Activated CD4-positive, alpha-beta T cell treated with anti-CD3 and anti-CD28 coated beads, Interleukin-2, amount 50 U/mL, for 4 hours (primary cell): ENCODE measurements at regions not wholly inside any gene's neighbourhood (a gene's known extent, or its start where the extent isn't known, plus 50 kb on each side); places are given as distances from the start of the nearest gene placed in this dataset.
"Not testable (repeated sequence)": the region's sequence is repeated elsewhere in the genome, so short reads cannot be mapped to it uniquely, and the experiment has no call there.

ENCODE experiments used
- DNase-seq, 2 experiments: peaks; one replicate each; pipeline ENCODE4 v3.0.0-alpha.2; 2020

GRCh38 chr2:35255826-35256225 is 1099.8 kb upstream of the CRIM1 start:
- DNase-seq: no peak

- DNase-seq: no peak
Measured at GRCh38 chr2:35251156-35251555, 1104.4 kb upstream of the CRIM1 start.

GRCh38 chr2:35246702-35247101 is 1108.9 kb upstream of the CRIM1 start:
- no peak for DNase-seq

GRCh38 chr2:35228584-35228983 is 1127.0 kb upstream of the CRIM1 start:
- no peak for DNase-seq

- DNase-seq: no peak
Measured at GRCh38 chr2:35220461-35220860, 1135.1 kb upstream of the CRIM1 start.

GRCh38 chr2:35204881-35205280 is 1150.7 kb upstream of the CRIM1 start:
- no peak for DNase-seq

GRCh38 chr2:35204323-35204722 is 1151.3 kb upstream of the CRIM1 start:
- no peak for DNase-seq

GRCh38 chr2:35199298-35199697 is 1156.3 kb upstream of the CRIM1 start:
- DNase-seq: no peak

GRCh38 chr2:35185861-35186412 is 1169.6 kb upstream of the CRIM1 start:
- DNase-seq: no peak

GRCh38 chr2:35184471-35184870 is 1171.1 kb upstream of the CRIM1 start:
- DNase-seq: no peak

- not testable (repeated sequence) for DNase-seq
Measured at GRCh38 chr2:35176726-35177125, 1178.9 kb upstream of the CRIM1 start.

GRCh38 chr2:35174845-35175244 is 1180.7 kb upstream of the CRIM1 start:
- DNase-seq: no peak

- no peak for DNase-seq
Measured at GRCh38 chr2:35172687-35173086, 1182.9 kb upstream of the CRIM1 start.

GRCh38 chr2:35168351-35168750 is 1187.2 kb upstream of the CRIM1 start:
- no peak for DNase-seq

GRCh38 chr2:35163948-35164347 is 1191.6 kb upstream of the CRIM1 start:
- DNase-seq: no peak

GRCh38 chr2:35160871-35161270 is 1194.7 kb upstream of the CRIM1 start:
- no peak for DNase-seq

GRCh38 chr2:35125871-35126270 is 1229.7 kb upstream of the CRIM1 start:
- DNase-seq: no peak

GRCh38 chr2:35125278-35125677 is 1230.3 kb upstream of the CRIM1 start:
- DNase-seq: no peak

GRCh38 chr2:35116151-35116550 is 1239.4 kb upstream of the CRIM1 start:
- no peak for DNase-seq

GRCh38 chr2:35114765-35115164 is 1240.8 kb upstream of the CRIM1 start:
- DNase-seq: no peak

GRCh38 chr2:35112367-35112766 is 1243.2 kb upstream of the CRIM1 start:
- not testable (repeated sequence) for DNase-seq

- DNase-seq: no peak
Measured at GRCh38 chr2:35104309-35104708, 1251.3 kb upstream of the CRIM1 start.

GRCh38 chr2:35099342-35099741 is 1256.2 kb upstream of the CRIM1 start:
- DNase-seq: no peak

- no peak for DNase-seq
Measured at GRCh38 chr2:35082072-35082471, 1273.5 kb upstream of the CRIM1 start.

- DNase-seq: no peak
Measured at GRCh38 chr2:35081622-35082015, 1274.0 kb upstream of the CRIM1 start.
